Right renal pelvis (tissue), 4 donors: ENCODE measurements at regions not wholly inside any gene's neighbourhood (a gene's known extent, or its start where the extent isn't known, plus 50 kb on each side); places are given as distances from the start of the nearest gene placed in this dataset.
"Not testable (repeated sequence)": the region's sequence is repeated elsewhere in the genome, so short reads cannot be mapped to it uniquely, and the experiment has no call there.

ENCODE experiments used
- DNase-seq, 4 donors: peaks; one replicate each; pipeline ENCODE4 v3.0.0-alpha.2; 2013; ENCODE audit warnings: low read depth in 4 of 4, low spot score in 3 of 4, missing footprints in 1 of 4

DNA sequence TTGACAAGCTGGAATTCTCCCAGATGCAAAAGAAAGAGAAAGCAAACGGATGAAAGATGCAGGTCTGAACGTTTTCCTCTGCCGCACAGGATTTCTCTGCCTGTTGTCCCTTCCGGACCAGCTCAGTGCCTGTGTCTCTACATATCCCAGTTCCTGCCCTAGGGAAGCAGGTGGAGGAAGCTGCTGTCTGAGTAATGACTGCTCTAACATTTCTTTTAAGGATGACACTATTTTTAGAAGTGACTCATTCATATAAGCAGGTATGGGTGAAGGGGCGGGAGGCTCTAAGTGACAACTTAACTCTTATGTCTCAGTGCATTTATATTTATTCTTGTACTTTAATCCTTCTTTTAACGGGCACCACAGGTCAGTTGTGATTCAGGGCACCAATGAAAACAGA lies 128.8 kb downstream of the SLC24A2 start:
- no peak for DNase-seq

DNA sequence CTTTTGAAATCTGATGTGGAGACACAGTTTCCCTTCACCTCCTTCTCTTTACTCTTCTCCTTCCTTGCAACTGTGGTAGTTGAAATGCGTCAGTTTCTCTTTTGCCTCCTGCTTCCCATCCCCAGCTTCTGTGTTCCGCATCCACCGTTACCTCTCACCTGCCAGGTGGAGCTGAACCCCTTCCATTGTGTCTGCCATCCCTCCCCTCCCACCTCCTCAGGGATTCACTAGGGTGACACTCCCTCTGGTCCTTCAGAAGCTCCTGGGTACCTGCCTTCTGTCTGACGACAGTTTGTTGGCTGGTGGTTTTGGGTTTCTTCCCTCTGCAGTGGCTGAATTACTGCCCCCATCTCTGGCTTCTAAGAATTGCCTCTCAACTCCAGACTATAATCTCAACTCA lies 132.1 kb downstream of the SLC24A2 start:
- DNase-seq: no peak

DNA sequence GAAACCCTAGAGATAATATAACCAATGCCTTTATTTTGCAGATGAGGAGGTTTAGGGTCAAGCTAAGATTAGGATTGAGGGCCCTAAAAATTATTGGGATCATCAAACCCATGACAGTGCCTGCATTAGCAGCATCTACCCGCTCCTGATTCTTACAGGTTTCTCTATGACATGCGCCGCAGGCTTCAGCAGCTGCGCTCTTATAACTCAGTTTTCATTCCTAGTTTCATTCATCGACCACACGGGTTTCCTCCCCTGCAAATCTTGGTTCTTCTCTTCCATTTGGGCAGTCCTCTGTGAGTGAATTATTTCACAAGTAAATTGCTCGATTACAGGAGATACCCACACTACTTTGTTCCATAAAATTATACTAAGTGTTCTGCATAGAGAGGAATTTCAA lies 137.2 kb downstream of the SLC24A2 start:
- no peak for DNase-seq

DNA sequence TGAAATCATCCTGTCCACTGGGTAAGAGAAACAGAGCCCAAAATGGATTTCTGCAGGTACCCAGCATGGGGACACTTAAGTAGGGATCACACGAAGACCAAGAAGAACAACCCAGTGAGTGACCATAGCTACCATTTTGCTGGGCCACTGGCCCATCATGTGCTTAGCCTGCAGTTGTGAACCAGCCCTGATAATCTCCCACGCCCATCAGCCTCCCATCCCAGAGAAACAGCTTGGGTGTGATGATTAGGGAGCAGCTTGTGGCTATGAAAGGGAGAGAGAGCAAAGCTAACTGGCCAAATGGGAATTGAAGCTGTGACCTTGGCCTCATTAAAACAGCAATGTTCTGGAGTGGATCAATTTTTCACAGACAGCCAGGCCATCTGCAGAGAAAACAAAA lies 138.5 kb downstream of the SLC24A2 start:
- no peak for DNase-seq

DNA sequence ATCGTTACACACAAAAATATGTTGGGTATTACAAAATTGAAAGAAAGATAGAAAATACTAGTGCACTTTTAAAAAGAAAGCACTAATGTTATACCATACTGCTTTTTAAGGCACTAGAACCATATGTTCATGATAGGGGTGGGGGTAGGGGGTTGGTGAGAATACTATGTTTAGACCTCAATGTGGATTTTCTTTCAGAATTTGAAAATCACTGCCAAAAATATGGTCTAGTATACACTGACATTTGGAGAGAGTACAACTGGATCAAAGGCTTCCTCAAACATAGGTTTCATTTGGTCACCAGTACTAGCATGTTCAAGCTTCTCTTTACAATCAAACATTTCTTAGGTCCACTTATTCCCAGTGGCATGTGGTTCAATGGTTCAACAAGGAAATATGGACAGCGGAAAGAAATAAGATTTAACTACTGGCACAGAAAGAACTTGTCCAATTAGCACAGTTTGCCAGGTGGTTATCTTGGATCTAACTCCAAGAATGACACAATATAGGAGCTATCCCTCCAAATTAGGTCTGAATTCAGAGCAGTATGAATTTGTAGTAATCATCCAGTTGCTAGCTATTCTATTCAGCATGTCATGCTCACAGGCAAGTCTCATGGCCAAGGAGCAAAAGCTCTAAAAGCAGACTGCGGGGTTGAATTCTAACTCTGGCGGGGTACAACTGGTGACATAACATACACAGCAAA lies 139.3 kb downstream of the SLC24A2 start:
- DNase-seq: no peak

DNA sequence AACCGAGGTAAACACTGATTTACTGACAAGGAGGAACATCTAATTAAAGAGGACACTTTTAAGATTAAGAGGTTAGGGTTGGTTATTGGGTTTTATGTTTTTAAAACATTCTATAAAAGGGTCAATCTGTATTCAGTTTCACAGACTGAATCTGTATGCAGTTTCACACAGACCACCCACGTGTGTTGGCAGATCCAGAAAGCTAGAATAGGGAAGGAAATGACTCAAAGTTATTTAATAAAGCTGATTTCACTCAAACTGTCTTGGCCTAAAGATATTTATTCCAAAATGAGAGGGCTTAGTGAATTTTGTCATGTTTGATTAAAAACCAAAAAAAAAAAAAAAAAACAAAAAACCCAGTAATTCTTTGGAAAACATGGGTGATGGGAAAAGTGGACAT lies 140.2 kb downstream of the SLC24A2 start:
- DNase-seq: no peak

DNA sequence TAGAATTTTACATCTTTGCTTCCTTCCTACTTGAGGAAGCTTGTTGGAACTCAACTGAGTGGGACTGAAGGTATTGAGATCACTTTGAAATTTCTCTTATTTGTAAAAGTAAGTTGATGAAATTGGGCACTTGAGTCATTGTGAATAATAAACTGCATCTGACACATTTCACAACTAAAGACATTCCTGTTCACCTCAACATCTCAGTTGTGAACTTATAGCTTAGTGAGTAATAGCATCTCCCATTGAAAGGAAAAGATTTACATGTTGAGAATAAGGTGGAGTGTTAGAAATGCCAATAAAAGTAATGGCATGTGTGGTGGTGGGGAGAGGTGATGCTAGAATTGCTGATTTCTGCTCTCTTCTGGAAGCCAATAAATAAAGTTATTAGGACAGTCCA lies 145.0 kb downstream of the SLC24A2 start:
- no peak for DNase-seq

DNA sequence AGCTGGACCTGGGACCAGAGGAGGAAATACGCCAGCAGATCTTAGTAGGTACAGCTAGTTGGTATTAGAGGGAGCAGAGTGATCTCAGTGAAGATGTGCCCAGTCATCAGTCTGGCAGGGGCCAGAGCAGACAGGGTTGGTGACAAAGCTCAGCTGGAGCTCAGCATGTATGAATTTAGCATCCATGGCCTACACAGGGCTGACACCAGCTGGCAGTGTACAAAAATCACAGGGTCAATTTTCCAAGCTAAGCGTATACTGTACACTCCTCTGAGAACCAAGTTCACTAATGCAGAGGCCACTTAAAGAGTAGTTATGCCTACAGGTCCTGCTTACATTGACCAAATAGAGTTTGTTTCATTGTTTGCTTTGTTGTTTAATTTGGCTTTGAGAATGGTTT lies 146.6 kb downstream of the SLC24A2 start:
- DNase-seq: no peak

DNA sequence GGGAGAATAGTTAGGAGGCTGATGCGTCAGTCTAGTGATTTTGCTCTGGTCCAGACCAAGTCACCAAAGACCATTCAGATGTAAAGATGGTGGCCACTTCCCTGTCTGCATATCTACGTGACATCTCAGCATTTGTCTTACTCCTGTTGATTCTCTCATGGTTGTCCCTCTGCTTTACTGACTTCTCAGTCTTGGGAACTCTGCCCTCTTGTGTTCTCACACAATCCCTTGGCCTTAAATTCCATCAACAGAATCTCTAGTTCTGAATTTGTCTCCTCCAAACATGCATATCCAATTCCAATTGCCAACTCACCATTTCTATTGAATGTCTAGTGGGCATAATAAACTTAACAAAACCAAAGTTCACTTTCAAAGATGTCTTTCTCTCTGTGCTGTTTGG lies 147.8 kb downstream of the SLC24A2 start:
- DNase-seq: no peak

DNA sequence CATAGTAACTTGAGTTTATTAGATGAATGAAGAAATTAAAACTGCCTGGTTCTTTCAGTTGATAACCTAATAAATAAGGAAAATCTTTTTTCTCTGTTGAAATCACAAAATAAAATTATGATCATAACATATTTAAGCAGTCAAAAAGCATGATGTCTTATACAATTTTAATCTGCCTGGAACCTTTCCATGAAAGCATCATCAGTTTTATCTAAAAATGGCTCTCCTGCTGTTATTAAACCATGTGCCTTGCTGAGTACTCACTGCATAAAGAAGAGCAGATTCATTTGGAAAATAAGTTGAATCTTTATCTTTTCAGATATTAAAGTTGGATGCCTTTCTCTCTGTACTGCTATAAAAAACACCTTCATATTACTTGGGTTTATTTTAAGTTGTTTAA lies 148.8 kb downstream of the SLC24A2 start:
- DNase-seq: no peak

DNA sequence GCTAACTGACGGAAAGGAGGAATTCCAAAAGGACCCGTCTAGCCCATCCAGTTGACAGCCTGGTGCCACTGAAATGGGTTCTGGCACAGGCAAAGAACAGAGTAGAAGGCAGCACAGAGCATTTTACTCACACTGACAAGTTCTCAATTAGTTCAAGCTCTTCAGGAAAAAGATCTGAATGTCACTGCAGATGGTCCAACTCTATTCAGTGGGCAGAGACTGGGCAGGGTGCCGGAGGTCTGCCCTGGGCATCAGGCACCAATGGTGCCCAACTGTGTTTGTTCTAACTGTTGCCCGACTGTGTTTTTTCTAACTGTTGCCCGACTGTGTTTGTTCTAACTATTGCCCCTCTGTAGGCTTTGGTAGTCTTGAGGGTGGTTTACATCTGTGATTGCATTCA lies 151.8 kb downstream of the SLC24A2 start:
- DNase-seq: no peak

DNA sequence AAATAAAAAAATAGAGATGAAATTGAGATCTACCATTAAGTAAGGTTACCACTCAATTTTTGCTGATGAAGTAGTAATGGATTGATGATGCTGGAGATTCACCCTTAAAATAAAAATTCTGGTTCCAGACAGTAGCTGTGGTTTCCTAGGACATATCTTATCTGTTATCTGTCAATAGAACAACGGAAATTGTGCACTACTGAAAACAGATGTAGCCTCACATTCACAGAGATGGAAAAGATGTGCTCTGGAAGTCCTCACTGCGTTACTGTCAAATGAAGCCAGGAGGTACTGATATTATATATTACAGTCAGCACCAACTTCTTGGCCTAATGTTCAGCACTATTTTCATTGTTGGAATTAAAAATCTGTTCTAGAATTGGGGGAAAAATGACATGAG lies 154.0 kb downstream of the SLC24A2 start:
- no peak for DNase-seq

DNA sequence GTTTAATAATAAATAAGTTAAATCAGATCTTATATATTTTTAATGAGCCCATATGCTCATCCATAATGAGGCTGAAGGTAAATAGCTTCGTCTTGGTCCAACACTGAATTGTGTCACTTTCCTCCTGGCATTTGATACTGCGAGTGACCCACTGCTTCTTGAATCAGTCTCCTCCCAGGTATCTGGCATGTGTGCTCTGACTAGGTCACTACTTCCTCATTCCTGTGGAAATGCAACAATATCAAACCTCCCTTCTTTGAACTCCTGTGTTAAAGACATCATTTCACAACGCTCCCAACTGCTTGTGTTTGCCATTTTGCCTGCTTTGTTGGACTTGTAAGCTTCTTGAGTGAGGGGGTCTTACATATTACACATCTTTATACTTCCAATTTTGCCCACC lies 157.7 kb downstream of the SLC24A2 start:
- DNase-seq: no peak

DNA sequence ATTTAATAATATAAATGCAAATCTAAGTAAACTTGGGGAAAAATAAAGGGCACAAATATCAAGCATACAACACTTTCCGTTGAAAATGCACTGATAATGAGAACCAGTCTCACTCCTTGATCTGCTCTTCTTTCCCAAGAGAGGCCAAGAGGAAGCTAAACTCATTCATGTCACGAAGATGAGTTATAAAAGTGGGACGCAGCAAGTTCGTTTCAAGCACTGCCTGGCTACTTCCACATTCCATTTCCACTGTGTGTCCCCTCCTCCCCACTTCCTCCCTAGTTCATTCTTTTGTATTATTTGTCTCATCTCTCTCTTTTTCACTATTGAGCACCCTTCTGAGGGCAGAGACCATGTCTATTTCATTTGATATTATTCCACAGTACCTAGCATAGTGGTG lies 158.1 kb downstream of the SLC24A2 start:
- no peak for DNase-seq

DNA sequence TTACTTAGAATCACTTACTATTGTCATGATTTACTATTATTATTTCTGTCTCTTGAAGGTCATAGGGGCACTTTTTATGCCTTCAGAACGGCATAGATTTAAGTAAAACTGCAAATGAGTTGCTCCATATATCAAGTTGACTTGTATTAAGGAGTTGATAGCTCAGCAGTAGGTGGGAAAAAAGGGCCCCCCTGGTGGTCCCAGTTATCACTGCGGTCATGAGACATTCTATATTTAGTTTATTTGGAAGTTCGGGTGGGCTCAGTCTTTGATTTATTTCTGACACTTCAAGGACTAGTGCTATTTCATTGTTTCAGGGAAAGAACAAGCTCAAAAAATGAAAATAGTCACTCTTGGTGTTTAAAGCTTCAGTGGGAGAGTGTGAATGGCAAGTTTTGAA lies 159.3 kb downstream of the SLC24A2 start:
- DNase-seq: no peak

DNA sequence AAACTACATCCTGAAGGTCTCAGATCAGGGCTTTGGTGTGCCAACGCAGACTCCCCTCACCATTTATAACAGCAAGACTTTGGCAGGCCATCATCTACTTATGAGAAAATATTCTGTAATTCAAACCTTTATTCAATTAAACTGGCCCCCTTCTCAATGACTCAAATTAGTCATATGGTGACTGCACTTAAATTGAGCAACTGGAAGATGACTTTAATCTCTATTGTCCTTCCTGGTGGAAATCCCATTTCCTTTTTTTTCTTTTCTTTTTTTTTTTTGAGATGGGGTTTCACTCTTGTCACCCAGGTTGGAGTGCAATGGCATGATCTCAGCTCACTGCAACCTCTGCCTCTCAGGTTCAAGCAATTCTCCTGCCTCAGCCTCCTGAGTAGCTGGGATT lies 163.4 kb downstream of the SLC24A2 start:
- not testable (repeated sequence) for DNase-seq

DNA sequence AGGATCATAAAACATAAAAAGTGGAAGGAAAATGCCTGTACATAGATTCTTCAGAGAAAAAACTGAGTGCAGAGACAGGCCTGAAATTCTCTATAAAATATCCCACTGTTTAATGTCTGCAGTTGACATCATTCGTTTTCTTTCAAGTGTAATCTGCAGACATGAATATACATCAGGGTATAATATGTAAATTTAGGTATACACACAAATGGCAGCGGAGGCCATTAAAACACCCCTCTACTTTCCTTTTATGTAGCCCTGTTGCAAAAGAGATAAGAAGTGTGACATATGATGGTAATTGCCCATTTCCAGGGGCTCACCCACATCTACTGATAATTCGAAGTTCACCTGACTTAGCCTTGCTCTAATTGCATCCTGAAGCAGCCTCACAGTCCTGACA lies 164.3 kb downstream of the SLC24A2 start:
- DNase-seq: no peak

DNA sequence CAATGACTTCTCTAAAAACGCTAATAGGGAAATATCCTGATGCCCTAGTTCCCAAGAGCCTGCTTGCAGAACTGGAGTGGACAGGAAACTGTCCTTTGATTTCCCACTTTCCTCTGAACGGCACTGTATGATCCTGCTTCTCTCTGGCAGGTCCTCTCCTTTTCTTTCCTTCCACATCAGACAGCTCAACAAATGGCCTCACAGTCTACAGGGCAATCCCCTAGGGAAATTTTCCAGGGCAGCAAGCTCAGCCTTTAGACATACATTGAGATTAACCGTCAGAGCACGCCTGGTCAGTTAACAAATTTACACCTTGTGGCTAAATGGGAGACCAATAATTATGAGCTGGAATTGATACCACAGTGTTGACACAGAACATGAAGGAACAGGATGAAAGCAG lies 164.9 kb downstream of the SLC24A2 start:
- DNase-seq: no peak

DNA sequence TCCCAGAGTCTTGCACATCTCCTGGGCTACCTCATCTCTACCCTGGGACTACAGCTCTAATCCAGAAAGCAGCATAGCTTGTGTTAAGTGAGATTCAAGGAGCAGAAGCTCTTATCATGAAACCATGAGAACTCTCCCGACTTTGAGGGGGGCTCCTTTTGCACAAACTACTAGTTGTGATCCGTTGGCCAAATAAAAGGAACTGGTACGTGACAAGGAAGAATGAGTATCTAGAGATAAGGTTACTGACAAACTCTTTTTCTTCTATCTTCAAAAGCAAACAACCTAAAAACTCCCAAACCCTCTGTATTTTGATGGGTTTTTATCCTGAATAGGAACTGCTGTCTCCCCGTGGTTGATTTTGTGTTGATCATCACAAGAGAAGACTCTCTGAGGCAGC lies 168.5 kb downstream of the SLC24A2 start:
- DNase-seq: no peak

DNA sequence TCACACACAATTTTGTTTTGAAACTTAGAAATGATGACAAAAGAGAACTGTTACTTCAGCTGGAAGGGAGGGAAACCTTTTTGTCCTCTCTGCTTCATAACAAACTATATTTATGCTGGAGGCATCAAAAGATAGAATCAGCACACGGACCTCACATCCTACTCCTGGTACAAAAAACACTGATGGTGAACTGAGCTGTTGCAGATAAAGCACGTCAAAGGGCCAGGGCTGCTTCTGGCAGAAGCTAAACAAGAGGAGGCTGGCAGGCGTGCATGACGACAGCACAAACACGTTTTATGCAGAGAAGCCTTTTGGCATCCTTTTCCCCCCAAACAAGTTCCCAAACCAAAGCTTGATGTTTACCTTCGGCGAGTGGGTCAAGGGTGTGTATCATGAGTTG lies 169.6 kb downstream of the SLC24A2 start:
- no peak for DNase-seq

DNA sequence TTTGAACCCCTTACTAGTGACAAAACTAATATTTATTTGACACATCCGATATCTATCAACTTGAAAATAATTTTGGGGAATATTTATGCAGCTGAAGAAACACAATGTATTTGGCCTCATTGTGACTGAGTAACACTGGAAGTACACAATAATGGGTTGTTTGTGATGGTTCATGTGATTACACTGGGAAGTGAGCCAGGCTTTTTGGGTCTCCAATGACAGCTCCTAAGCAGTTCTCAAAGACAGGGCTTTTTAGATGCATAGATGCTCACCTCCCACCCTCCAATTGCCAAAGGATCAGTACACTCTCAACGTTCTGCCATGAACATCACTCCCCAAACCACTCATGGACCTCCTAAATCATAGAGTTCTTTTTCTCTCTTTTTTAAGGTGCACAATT lies 170.0 kb downstream of the SLC24A2 start:
- no peak for DNase-seq

DNA sequence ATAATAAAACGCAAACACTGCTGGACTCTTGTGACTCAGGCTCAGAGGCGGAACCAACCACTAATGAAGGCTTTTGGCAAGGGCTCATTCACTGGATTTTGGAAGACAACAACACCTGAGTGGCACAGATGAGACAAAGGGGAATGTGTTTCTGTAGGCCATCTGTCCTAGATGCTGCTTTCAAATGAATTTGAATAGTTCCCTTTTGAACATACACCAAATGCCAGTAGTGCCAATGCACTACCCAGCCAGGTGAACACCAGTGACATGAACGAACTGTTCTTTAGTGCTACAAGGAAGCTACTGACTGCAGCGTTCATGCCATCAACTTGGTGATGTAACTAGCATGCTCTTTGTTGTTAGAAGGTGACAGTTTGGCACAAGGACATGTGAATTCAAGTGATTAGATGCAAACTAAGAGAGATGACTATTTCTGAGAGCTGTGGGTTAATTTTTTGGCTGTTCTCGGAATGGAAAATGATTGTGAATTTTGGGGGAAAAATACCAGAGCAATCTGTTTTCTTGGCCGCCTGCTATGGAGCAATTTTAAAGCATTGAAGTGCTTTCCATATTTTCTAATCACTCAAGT lies 173.7 kb downstream of the SLC24A2 start:
- DNase-seq: no peak

DNA sequence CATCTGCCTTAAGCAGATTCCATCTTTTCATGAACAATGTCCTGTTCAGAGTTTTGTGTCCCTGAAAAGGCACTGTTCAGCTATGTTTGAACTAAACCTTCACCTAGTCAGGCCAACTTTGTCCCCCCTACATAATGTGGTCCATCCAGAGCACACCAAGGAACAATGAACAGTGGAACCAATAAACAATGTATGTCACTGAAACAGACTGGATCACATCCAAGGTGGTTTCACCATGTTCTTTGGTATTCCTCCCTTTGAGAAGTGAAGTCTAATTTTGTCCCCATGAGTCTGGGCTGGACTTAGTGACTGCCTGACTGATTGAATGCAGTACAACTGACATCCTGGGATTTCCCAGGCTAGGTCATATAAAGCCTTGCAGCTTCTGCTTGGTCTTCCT lies 174.5 kb downstream of the SLC24A2 start:
- no peak for DNase-seq
